ENCODE measurements at regions not wholly inside any gene's neighbourhood (a gene's known extent, or its start where the extent isn't known, plus 50 kb on each side); places are given as distances from the start of the nearest gene placed in this dataset.
"Not testable (repeated sequence)": the region's sequence is repeated elsewhere in the genome, so short reads cannot be mapped to it uniquely, and the experiment has no call there.

- DNase-seq (ENCODE audit: low read depth, low spot score) = no peak
Observed at GRCh38 chr10:78339251-78339650, 305.6 kb downstream of the RPS24 start.

- no peak for DNase-seq (ENCODE audit: low read depth, low spot score)
Observed at GRCh38 chr10:78341953-78342614, 308.4 kb downstream of the RPS24 start.

- no peak for DNase-seq (ENCODE audit: low read depth, low spot score)
Observed at GRCh38 chr10:78342827-78343653, 309.4 kb downstream of the RPS24 start.

- DNase-seq (ENCODE audit: low read depth, low spot score) = not testable (repeated sequence)
Observed at GRCh38 chr10:78344257-78344656, 310.6 kb downstream of the RPS24 start.

GRCh38 chr10:78345515-78345914 is 311.9 kb downstream of the RPS24 start:
- not testable (repeated sequence) for DNase-seq (ENCODE audit: low read depth, low spot score)

- no peak for DNase-seq (ENCODE audit: low read depth, low spot score)
Observed at GRCh38 chr10:78346721-78347120, 313.1 kb downstream of the RPS24 start.

- no peak for DNase-seq (ENCODE audit: low read depth, low spot score)
Observed at GRCh38 chr10:78348411-78349164, 314.9 kb downstream of the RPS24 start.

- DNase-seq (ENCODE audit: low read depth, low spot score) = no peak
Observed at GRCh38 chr10:78349165-78349516, 315.5 kb downstream of the RPS24 start.

GRCh38 chr10:78349911-78350663 is 316.4 kb downstream of the RPS24 start:
- DNase-seq (ENCODE audit: low read depth, low spot score) = no peak

- DNase-seq (ENCODE audit: low read depth, low spot score) = no peak
Observed at GRCh38 chr10:78351283-78351682, 317.6 kb downstream of the RPS24 start.

GRCh38 chr10:78351809-78352208 is 318.1 kb downstream of the RPS24 start:
- no peak for DNase-seq (ENCODE audit: low read depth, low spot score)

- no peak for DNase-seq (ENCODE audit: low read depth, low spot score)
Observed at GRCh38 chr10:78353636-78354035, 320.0 kb downstream of the RPS24 start.

- no peak for DNase-seq (ENCODE audit: low read depth, low spot score)
Observed at GRCh38 chr10:78354101-78354500, 320.4 kb downstream of the RPS24 start.

- no peak for DNase-seq (ENCODE audit: low read depth, low spot score)
Observed at GRCh38 chr10:78356291-78356900, 322.7 kb downstream of the RPS24 start.

GRCh38 chr10:78357141-78358063 is 323.7 kb downstream of the RPS24 start:
- no peak for DNase-seq (ENCODE audit: low read depth, low spot score)

GRCh38 chr10:78358351-78358750 is 324.7 kb downstream of the RPS24 start:
- no peak for DNase-seq (ENCODE audit: low read depth, low spot score)

GRCh38 chr10:78358982-78359381 is 325.3 kb downstream of the RPS24 start:
- DNase-seq (ENCODE audit: low read depth, low spot score) = no peak

GRCh38 chr10:78359640-78360091 is 326.0 kb downstream of the RPS24 start:
- DNase-seq (ENCODE audit: low read depth, low spot score) = no peak

- DNase-seq (ENCODE audit: low read depth, low spot score) = no peak
Observed at GRCh38 chr10:78360284-78360683, 326.6 kb downstream of the RPS24 start.

- no peak for DNase-seq (ENCODE audit: low read depth, low spot score)
Observed at GRCh38 chr10:78361031-78361430, 327.4 kb downstream of the RPS24 start.
